ENCODE measurements at regions not wholly inside any gene's neighbourhood (a gene's known extent, or its start where the extent isn't known, plus 50 kb on each side); places are given as distances from the start of the nearest gene placed in this dataset.
A peak's percentile ranks its signal among the peaks of the same experiment; 100 is the strongest.

DNA sequence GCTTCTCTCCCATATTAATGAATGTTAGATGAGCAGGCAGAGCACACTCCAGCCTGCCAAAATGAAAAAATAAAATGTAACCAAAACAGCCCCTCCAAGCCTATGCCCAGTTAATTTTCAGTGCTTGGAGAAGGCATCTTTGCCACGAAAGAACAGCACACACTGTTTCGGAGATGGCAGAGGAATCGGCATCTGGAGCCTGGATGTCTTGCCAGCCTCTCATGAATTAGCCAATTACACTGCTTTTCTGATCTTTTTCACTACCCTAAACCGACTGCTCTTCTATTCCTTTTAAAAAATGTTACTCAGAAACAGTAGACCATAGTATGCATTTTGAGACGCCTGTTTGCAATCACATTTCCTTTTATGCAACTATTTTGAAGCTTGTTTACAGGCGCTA is 249.6 kb downstream of the TLE3 start:
- no peak for ATAC-seq
- peaks cover 0 to 6% of the 10 kb centered on the region in 2 donors for H3K9me3 Mint-ChIP-seq
- H3K27me3 Mint-ChIP-seq, result peaks cover 30% of the 10 kb centered on the region
- H3K27ac Mint-ChIP-seq, result no peak overlapping the region
- no peak for DNase-seq
- no peak overlapping the region for H3K4me3 Mint-ChIP-seq
- H3K4me1 Mint-ChIP-seq, result peaks cover 13% of the 10 kb centered on the region

DNA sequence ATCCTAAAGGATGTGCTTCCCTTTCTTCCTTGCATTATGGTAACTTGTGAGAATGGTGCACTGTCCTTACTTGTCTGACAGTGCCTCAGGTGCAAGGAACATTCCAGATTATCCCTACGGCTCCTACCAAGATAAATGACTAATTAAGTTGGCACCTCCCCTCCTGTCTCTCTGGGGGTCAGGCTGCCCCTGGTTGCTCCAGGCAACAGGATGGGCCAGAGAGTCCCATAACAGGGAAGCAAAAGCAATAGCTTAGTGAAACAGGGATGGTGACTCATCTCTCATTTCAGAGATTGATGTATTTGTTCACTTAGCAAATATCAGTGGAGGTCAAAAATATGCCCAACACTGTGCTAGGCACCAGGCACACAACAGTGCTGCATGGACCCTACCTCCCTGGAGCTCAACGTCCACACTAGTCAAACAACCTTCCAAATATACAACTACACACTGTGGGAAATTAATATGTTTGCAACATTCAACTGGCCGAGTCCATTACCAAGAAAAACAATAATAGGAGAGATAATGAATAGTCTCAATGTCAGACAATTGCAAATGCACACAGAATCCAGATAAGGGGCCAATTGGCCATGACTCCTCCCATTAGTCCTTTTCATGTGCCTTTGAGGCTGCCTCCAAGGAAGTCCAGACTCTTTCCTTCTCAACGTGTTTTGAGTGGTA is 249.0 kb downstream of the TLE3 start:
- H3K27me3 Mint-ChIP-seq, result peaks cover 28% of the 10 kb centered on the region

DNA sequence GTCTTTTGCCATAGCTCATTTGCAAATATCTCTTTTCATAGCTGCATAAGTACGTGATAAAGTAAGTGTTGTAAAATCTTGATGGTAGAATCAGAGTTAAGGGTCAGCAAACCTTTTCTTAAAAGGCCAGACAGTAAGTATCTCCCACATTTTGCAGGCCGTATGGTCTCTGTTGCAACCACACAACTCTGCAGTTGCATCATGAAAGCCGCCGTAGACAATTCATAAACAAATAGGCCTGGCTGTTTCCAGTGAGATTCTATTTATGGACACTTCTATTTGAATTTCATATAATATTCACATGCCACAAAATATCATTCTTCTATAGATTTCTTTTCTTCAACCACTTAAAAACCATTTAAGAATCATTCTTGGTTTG is 248.5 kb downstream of the TLE3 start:
- ATAC-seq, result no peak
- H3K4me1 Mint-ChIP-seq, result peaks cover 11% of the 10 kb centered on the region
- peaks cover 0 to 9% of the 10 kb centered on the region in 2 donors for H3K9me3 Mint-ChIP-seq
- peaks cover 23% of the 10 kb centered on the region for H3K27me3 Mint-ChIP-seq
- no peak overlapping the region for H3K27ac Mint-ChIP-seq
- DNase-seq, result no peak
- H3K4me3 Mint-ChIP-seq, result no peak overlapping the region

More for the DNA sequence above, 249.0 kb downstream of the TLE3 start:
- no peak for ATAC-seq
- Mint-ChIP-seq H3K4me3 (no peak overlapping the region), H3K4me1 (peaks cover 13% of the 10 kb centered on the region), H3K9me3 (peaks cover 0 to 9% of the 10 kb centered on the region in 2 donors), H3K27ac (no peak overlapping the region)
- no peak for DNase-seq

DNA sequence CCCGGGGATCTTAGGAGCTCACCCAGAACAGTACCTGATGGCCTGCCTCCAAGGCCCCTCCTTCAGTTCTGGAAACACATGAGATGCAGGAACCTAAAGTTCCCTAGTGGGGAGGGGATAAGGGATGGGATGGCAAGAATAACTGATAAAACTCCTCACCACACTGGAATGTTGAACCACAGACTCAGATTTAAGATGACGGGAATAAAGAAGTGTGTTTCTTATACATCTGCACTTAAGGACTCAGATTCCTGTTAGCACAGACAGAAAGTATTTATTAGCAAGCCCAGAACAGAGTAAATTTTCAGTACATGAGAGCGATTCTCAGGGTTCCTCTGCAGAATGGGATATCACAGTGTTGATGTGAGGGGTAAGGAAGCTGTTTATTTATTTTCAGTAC is 245.2 kb downstream of the TLE3 start:
- Mint-ChIP-seq H3K9me3 (peaks cover 0 to 9% of the 10 kb centered on the region in 2 donors), H3K4me1 (peaks cover 24% of the 10 kb centered on the region), H3K4me3 (no peak overlapping the region), H3K27ac (no peak overlapping the region), H3K27me3 (peaks cover 19% of the 10 kb centered on the region)
- ATAC-seq (no peak), DNase-seq (no peak)

DNA sequence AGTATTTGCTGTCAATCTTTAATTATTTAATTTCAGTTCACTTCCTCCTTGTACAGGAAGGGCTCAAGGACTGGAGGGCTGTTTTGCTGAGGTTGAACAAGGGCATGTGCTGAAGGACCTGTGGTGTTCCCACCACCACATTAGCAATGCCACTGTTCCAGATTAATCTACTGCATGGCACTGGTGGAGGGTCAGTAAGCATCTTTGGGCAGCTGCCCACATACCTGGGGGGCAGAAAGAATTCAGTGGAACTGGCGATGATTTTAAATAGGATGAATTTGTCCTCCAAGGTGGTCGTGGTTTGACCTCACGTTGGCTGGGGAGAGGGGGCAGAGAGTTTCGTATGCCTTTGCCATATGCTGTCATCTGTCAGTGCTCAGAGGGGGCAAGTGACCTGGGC is 244.8 kb downstream of the TLE3 start:
- no peak for DNase-seq
- Mint-ChIP-seq H3K27me3 (peaks cover 19% of the 10 kb centered on the region), H3K4me3 (no peak overlapping the region), H3K27ac (no peak overlapping the region), H3K9me3 (peaks cover 0 to 9% of the 10 kb centered on the region in 2 donors), H3K4me1 (peaks cover 28% of the 10 kb centered on the region)
- no peak for ATAC-seq

DNA sequence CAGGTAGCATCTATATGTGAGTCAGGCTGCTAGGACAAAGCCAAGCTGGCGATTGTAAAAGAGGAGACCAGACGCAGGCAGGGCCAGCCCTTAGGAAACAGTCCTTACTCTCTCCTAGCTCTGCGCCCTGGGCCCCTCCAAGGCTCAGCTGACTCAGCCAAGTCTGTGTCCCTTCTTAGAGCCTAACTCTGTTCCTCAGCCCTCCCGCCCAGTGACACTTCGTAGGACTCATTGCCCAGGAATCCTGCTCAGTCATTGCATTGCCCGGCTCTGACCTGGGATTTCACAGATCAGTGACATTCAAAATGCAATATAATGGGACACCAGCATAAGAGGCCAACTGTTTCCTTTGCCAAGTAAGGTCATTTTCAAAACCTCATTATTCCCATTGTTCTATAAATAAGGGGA is 244.2 kb downstream of the TLE3 start:
- H3K4me3 Mint-ChIP-seq, result no peak overlapping the region
- no peak overlapping the region for H3K27ac Mint-ChIP-seq
- DNase-seq (no peak), ATAC-seq (no peak)
- H3K27me3 Mint-ChIP-seq, result peaks cover 19% of the 10 kb centered on the region
- H3K9me3 Mint-ChIP-seq, result peaks cover 0 to 9% of the 10 kb centered on the region in 2 donors
- H3K4me1 Mint-ChIP-seq, result peaks cover 32% of the 10 kb centered on the region

DNA sequence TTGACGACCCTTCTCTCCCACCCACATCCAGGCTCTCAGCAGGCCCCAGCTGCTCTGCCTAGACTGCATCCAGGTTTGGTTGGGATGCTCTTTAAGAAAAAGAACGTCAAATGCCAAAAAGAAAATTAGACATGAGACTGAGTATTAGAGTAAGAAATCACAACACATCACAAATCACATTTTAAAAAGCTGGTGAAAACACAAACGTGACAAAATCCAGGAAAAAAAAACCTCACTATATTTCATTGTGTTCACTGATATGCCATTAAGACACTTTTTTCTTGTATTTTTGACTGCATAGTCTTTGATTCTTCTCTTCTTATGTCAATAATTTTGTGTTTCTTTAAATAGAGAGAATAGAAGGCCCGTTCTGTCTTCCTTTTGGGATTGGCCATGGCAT is 243.7 kb downstream of the TLE3 start:
- Mint-ChIP-seq H3K4me3 (no peak overlapping the region), H3K27ac (no peak overlapping the region), H3K4me1 (peaks cover 32% of the 10 kb centered on the region), H3K27me3 (peaks cover 19% of the 10 kb centered on the region), H3K9me3 (peaks cover 0 to 9% of the 10 kb centered on the region in 2 donors)
- DNase-seq (no peak), ATAC-seq (no peak)

DNA sequence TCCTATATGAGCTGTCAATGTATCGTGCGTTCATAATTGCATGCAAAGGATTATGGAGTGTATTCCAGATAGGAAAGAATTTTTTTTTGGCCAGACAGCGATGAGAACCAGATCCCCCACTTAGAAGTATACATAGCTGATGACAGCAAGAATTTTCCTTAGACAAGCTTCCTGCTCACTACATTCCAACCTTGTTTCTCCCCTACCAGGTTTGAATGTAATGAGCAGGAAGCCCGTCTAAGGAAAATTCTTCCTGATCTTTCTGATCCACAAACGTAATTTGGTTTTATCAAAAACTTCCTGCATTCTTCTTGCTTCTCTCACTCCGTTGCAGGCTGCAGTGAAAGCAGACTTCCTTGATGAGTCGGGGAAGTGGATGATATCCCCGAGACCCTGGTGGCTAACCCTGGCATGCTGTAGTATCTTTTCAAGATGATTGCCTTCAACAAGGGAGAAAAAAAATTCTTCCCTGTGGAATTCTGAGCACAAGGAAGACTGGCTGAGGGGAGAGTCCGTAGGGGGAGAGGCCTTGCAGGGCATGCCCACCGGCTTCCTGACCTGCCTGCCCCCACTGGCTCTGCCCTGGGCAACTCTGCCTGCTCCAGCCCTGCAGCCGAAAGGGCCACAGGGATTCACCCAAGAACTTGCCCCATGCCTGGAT is 243.1 kb downstream of the TLE3 start:
- ATAC-seq, result no peak
- Mint-ChIP-seq H3K9me3 (peaks cover 0 to 9% of the 10 kb centered on the region in 2 donors), H3K4me1 (peaks cover 30% of the 10 kb centered on the region), H3K4me3 (no peak overlapping the region), H3K27me3 (peaks cover 19% of the 10 kb centered on the region), H3K27ac (no peak overlapping the region)
- DNase-seq, result no peak

DNA sequence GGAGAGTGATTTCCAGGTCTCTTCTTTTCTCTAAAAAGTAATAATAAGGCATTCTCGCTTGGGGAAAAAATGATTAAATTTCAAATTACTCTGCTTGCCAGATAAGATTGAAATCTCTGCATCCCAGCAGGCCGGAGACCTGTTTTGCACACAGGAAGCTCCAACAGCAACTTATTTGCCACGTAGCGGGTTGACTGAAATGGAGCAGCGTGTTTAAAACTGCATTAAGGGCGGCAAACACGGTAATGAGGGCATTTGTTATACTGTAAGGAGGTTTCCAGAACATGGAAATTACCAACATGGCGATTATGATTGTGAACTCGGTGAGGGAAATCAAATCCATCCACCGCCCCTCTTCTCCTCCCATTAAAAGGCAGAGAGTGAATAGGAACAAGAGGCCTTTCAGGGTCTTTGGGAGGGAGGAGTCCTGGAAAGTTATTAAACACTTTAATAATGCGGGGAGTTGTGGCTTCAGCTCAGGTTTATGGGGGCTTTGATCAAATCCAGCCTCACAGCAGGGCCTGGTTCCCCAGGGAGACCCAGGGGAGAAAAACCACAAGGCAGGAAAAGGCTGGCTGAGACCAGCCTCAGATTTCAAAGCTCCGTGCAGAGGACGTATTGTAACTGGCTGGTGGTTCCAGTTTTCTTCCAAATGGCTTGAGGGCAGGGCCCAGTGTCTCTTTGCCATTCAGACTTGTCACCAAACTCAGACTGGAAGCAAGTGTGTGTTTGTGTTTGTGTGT is 242.3 kb downstream of the TLE3 start:
- Mint-ChIP-seq H3K27me3 (peaks cover 22% of the 10 kb centered on the region), H3K9me3 (peaks cover 0 to 9% of the 10 kb centered on the region in 2 donors), H3K4me3 (no peak overlapping the region), H3K4me1 (peaks cover 30% of the 10 kb centered on the region), H3K27ac (no peak overlapping the region)
- DNase-seq (no peak), ATAC-seq (no peak)

DNA sequence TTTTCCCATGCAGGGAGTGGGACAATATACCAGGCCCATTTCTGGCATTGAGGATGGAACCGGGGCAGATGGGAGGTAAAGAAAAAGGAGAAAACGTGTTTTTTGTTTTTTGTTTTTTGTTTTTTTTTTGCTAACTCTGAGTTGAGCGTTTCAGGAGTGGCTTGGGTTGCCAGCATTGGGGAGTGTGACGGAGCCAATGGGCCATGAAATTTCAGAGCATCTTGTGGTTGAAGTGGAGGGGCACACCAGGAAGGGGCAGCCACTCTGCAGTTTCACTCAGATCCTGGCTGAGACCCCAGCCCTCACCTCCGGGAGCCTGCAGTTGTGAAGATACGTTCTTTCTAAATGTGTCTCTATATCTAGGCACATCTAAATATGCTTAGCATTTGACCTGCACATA is 240.5 kb downstream of the TLE3 start:
- H3K9me3 Mint-ChIP-seq, result peaks cover 0 to 9% of the 10 kb centered on the region in 2 donors
- peaks cover 41% of the 10 kb centered on the region for H3K4me1 Mint-ChIP-seq
- no peak for ATAC-seq

DNA sequence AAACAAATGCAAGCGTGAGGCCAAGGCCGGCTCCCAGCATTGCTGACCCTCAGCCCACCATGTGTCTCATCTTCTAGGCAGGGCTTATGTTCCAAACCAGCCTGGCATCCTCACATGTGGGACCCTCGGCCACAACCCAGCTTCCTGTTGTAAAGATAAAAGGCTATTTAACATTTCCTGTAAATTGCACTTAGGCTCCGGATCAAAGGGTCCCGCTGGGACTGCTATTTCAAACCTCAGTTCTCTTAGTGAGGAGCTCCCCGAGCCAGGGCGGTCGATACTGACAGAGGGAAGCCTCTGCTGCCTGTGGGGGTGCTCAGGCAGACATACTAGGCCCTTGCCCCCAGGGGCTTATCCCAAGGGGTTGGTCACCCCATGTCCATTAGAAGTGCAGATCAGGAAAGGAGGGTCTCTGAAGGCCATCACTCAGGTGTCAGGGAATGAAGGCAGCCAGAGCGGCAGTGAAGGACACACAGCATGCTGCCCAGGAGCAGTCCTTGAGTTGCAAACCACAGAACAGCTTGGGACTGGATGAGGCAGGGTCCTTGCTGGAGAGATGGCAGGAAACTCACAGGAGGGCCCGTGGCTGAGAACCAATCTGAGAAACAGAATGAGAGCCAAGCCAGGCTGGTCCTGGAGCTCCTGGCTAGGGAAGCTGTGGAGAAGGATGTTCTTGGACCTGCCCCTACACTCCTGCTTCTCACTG is 239.9 kb downstream of the TLE3 start:
- peaks cover 41% of the 10 kb centered on the region for H3K4me1 Mint-ChIP-seq
- H3K27me3 Mint-ChIP-seq, result peaks cover 21% of the 10 kb centered on the region
- DNase-seq, result peak in 1 of 2 donors; percentile 5
- no peak for ATAC-seq
- peak overlapping the region; percentile 56 to 64 for H3K4me3 Mint-ChIP-seq
- peaks cover 0 to 5% of the 10 kb centered on the region in 2 donors for H3K9me3 Mint-ChIP-seq
- H3K27ac Mint-ChIP-seq, result peak overlapping the region; percentile 90 to 94

More for the DNA sequence above, 240.5 kb downstream of the TLE3 start:
- H3K27me3 Mint-ChIP-seq, result peaks cover 21% of the 10 kb centered on the region
- DNase-seq, result no peak
- H3K27ac Mint-ChIP-seq, result no peak overlapping the region
- no peak overlapping the region for H3K4me3 Mint-ChIP-seq

DNA sequence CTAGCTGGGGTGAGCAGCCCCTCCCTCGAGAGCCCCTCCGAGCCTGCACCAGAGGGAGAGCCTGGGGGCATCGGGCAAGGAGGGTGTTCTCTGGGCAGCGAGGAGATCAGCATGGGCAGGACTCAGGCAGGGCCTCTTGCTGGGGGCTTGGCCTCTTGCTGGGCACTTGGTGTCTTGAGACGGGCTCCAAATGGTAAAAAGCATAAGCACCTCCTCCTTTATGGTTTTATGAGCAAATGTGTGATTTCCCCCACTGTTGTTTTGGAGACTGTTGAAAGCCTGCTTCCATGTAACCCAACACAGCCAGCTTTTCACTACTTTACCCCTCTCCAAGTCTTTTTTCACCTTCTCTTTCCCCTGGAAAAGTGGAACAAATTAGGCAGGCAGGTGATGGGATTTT is 239.3 kb downstream of the TLE3 start:
- H3K4me3 Mint-ChIP-seq, result peak overlapping the region in 1 of 2 donors; percentile 35
- DNase-seq (no peak), ATAC-seq (no peak)
- peaks cover 41% of the 10 kb centered on the region for H3K4me1 Mint-ChIP-seq
- H3K9me3 Mint-ChIP-seq, result no peaks in the 10 kb centered on the region
- no peak overlapping the region for H3K27ac Mint-ChIP-seq
- H3K27me3 Mint-ChIP-seq, result peaks cover 21% of the 10 kb centered on the region

DNA sequence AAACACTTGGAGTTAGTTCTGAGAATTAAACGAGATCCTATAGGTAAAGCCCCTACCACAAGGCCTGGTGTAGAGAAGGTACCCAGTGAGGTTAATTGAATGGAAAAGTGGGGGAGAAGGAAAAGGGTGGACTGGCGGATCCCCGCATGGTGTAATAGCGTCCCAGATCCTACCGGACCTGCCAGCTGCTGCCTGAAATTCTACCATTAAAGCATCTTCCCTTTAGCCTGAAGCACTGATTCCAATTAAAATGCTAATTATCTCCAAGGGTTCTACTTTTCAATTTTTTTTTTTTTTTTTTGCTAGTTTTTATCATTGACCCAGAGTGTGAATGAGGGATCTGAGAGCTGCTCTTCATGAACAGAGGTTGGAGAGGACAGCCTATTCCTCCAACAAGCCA is 237.9 kb downstream of the TLE3 start:
- ATAC-seq (no peak), DNase-seq (no peak)
- H3K27me3 Mint-ChIP-seq, result peaks cover 21% of the 10 kb centered on the region

DNA sequence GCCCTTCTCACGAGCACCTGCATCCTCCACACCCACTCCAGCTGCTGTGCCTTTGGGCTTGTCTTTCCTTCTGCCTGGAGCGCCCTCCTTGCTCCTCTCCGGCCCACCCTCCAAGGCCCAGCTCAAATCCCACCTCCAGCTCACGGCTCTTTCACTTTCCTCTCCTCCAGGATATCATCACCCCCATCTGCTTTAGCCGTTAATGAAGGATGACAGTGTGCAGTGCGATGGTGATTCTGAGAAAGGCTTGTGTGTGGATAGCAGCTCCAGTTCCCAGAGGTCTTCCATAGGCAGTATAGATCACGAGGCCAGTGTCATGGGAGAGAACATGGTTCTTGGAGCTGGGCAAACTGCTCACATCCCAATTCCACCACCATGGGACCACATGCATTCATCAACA is 237.4 kb downstream of the TLE3 start:
- no peak for ATAC-seq
- no peak for DNase-seq
- Mint-ChIP-seq H3K4me1 (peaks cover 41% of the 10 kb centered on the region), H3K27me3 (peaks cover 21% of the 10 kb centered on the region), H3K27ac (no peak overlapping the region), H3K9me3 (no peaks in the 10 kb centered on the region), H3K4me3 (no peak overlapping the region)

More for the DNA sequence above, 237.9 kb downstream of the TLE3 start:
- Mint-ChIP-seq H3K27ac (peak overlapping the region in 1 of 2 donors; percentile 42), H3K4me3 (no peak overlapping the region), H3K9me3 (no peaks in the 10 kb centered on the region), H3K4me1 (peaks cover 41% of the 10 kb centered on the region)

DNA sequence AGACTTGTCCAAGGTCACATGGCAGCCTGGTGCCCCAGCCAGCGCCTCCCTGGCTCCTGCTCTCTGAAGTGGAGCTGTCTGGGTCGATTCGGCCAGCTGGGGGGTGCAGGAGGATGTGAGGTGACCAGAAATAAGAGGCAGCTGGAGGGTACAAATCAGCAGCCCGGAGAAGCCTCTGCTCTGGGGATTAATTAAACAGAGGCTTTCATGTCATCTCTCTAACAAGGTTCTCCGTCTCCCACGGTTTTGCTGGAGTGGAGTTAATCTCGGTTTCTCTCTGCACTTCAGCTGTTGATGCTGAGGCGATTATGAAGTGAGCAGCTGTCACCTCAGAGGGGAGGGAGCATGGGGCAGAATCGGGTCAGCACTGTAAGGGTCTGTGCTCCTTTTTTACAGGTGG is 236.8 kb downstream of the TLE3 start:
- H3K4me3 Mint-ChIP-seq, result no peak overlapping the region
- H3K9me3 Mint-ChIP-seq, result no peaks in the 10 kb centered on the region
- no peak for ATAC-seq
- no peak overlapping the region for H3K27ac Mint-ChIP-seq
- DNase-seq, result no peak
- peaks cover 21% of the 10 kb centered on the region for H3K27me3 Mint-ChIP-seq
- peaks cover 41% of the 10 kb centered on the region for H3K4me1 Mint-ChIP-seq

Measured in stimulated activated naive CD8-positive, alpha-beta T cell treated with anti-CD3 and anti-CD28 coated beads, Interleukin-15, amount 100 ng/mL, for 72 hours (primary cell).